ENCODE measurements at regions not wholly inside any gene's neighbourhood (a gene's known extent, or its start where the extent isn't known, plus 50 kb on each side); places are given as distances from the start of the nearest gene placed in this dataset.
"Not testable (repeated sequence)": the region's sequence is repeated elsewhere in the genome, so short reads cannot be mapped to it uniquely, and the experiment has no call there.

- H3K9me2 ChIP-seq (replicated peaks; ENCODE audit: control insufficient read depth, low read length) = no peaks in the 10 kb centered on the region
- H3K4me2 ChIP-seq (ENCODE audit: low read length) = no peak overlapping the region
- H4K20me1 ChIP-seq (ENCODE audit: control insufficient read depth, insufficient read depth, low read depth, low read length) = no peaks in the 10 kb centered on the region
- no peaks in the 10 kb centered on the region for H3K36me3 ChIP-seq (ENCODE audit: control insufficient read depth, low read length)
- H3K9me3 ChIP-seq (ENCODE audit: control insufficient read depth, insufficient read depth, low read length) = no peaks in the 10 kb centered on the region
- H3K27me3 ChIP-seq (ENCODE audit: control insufficient read depth, low read length) = no peaks in the 10 kb centered on the region
- H3K27ac ChIP-seq (ENCODE audit: low read depth, low read length) = no peak overlapping the region
- H3K4me3 ChIP-seq (ENCODE audit: low read length) = no peak overlapping the region
- TF ChIP-seq EZH2phosphoT487 (IDR thresholded peaks at IDR 0.05; ENCODE audit: borderline replicate concordance, low read length) = no peak
- no peak for TF ChIP-seq CTCF (IDR thresholded peaks at IDR 0.05; ENCODE audit: low read depth, low read length, poor library complexity, severe bottlenecking)
- H3F3A ChIP-seq (ENCODE audit: control insufficient read depth, insufficient read depth) = no peaks in the 10 kb centered on the region
- H3K4me1 ChIP-seq (ENCODE audit: control insufficient read depth, low read length) = 0 out of 2 replicates have a peak, but pooled peaks cover 5% of the 10 kb centered on the region
- H3K79me2 ChIP-seq (ENCODE audit: control insufficient read depth, low read length) = no peaks in the 10 kb centered on the region
These were observed 79.6 kb upstream of the STK38L start for GRCh38 chr12:27164330-27165040.

GRCh38 chr12:27165958-27166357 lies 78.1 kb upstream of the STK38L start:
- not testable (repeated sequence) for H3K36me3 ChIP-seq (ENCODE audit: control insufficient read depth, low read length); H3K9me3 ChIP-seq (ENCODE audit: control insufficient read depth, insufficient read depth, low read length); H3K4me1 ChIP-seq (ENCODE audit: control insufficient read depth, low read length); H3K79me2 ChIP-seq (ENCODE audit: control insufficient read depth, low read length); H4K20me1 ChIP-seq (ENCODE audit: control insufficient read depth, insufficient read depth, low read depth, low read length); H3K4me2 ChIP-seq (ENCODE audit: low read length); H3K9me2 ChIP-seq (replicated peaks; ENCODE audit: control insufficient read depth, low read length); H3K27ac ChIP-seq (ENCODE audit: low read depth, low read length); H3F3A ChIP-seq (ENCODE audit: control insufficient read depth, insufficient read depth); H3K4me3 ChIP-seq (ENCODE audit: low read length); H3K27me3 ChIP-seq (ENCODE audit: control insufficient read depth, low read length)

- H3K36me3 ChIP-seq (ENCODE audit: control insufficient read depth, low read length); H3F3A ChIP-seq (ENCODE audit: control insufficient read depth, insufficient read depth); H3K4me3 ChIP-seq (ENCODE audit: low read length); H3K4me1 ChIP-seq (ENCODE audit: control insufficient read depth, low read length); H3K27ac ChIP-seq (ENCODE audit: low read depth, low read length); H3K27me3 ChIP-seq (ENCODE audit: control insufficient read depth, low read length); H3K4me2 ChIP-seq (ENCODE audit: low read length); H3K79me2 ChIP-seq (ENCODE audit: control insufficient read depth, low read length); H4K20me1 ChIP-seq (ENCODE audit: control insufficient read depth, insufficient read depth, low read depth, low read length); H3K9me2 ChIP-seq (replicated peaks; ENCODE audit: control insufficient read depth, low read length); H3K9me3 ChIP-seq (ENCODE audit: control insufficient read depth, insufficient read depth, low read length): not testable (repeated sequence)
These were observed 72.6 kb upstream of the STK38L start for GRCh38 chr12:27171494-27171893.

GRCh38 chr12:27176765-27177164 lies 67.3 kb upstream of the STK38L start:
- no peaks in the 10 kb centered on the region for H3F3A ChIP-seq (ENCODE audit: control insufficient read depth, insufficient read depth)
- H3K79me2 ChIP-seq (ENCODE audit: control insufficient read depth, low read length) = no peaks in the 10 kb centered on the region
- no peak overlapping the region for H3K4me2 ChIP-seq (ENCODE audit: low read length)
- no peaks in the 10 kb centered on the region for H4K20me1 ChIP-seq (ENCODE audit: control insufficient read depth, insufficient read depth, low read depth, low read length)
- peaks cover 2% of the 10 kb centered on the region; the same call in 1 of the 2 replicates for H3K9me3 ChIP-seq (ENCODE audit: control insufficient read depth, insufficient read depth, low read length)
- peaks cover 30% of the 10 kb centered on the region for H3K27me3 ChIP-seq (ENCODE audit: control insufficient read depth, low read length)
- H3K4me1 ChIP-seq (ENCODE audit: control insufficient read depth, low read length) = no peaks in the 10 kb centered on the region
- no peak overlapping the region for H3K4me3 ChIP-seq (ENCODE audit: low read length)
- no peaks in the 10 kb centered on the region for H3K9me2 ChIP-seq (replicated peaks; ENCODE audit: control insufficient read depth, low read length)
- H3K36me3 ChIP-seq (ENCODE audit: control insufficient read depth, low read length) = no peaks in the 10 kb centered on the region
- H3K27ac ChIP-seq (ENCODE audit: low read depth, low read length) = no peak overlapping the region
- no peak for TF ChIP-seq EZH2phosphoT487 (IDR thresholded peaks at IDR 0.05; ENCODE audit: borderline replicate concordance, low read length)
- TF ChIP-seq CTCF (IDR thresholded peaks at IDR 0.05; ENCODE audit: low read depth, low read length, poor library complexity, severe bottlenecking) = no peak
